Activated naive CD4-positive, alpha-beta T cell treated with anti-CD3 and anti-CD28 coated beads, Interleukin-2, amount 50 U/mL, for 24 hours (primary cell): ENCODE measurements at regions not wholly inside any gene's neighbourhood (a gene's known extent, or its start where the extent isn't known, plus 50 kb on each side); places are given as distances from the start of the nearest gene placed in this dataset.

Source experiments
- H3K27ac Mint-ChIP-seq: one replicate; pipeline ENCODE4 v1.8.0; 2021; ENCODE audit warnings: mild to moderate bottlenecking, mixed read lengths
- H3K27me3 Mint-ChIP-seq: one replicate; pipeline ENCODE4 v1.8.0; 2021; ENCODE audit warnings: mixed read lengths
- H3K36me3 Mint-ChIP-seq: one replicate; pipeline ENCODE4 v1.8.0; 2021; ENCODE audit warnings: mixed read lengths
- H3K4me1 Mint-ChIP-seq: one replicate; pipeline ENCODE4 v1.8.0; 2021; ENCODE audit warnings: mixed read lengths
- H3K4me3 Mint-ChIP-seq: one replicate; pipeline ENCODE4 v1.8.0; 2021; ENCODE audit warnings: mild to moderate bottlenecking, mixed read lengths
- H3K9me3 Mint-ChIP-seq: one replicate; pipeline ENCODE4 v1.8.0; 2021; ENCODE audit warnings: mixed read lengths

GRCh38 chr7:131803816-131804215 is 247.4 kb upstream of the PODXL start:
- no peaks in the 10 kb centered on the region for H3K9me3 Mint-ChIP-seq
- H3K27ac Mint-ChIP-seq = no peak overlapping the region
- peaks cover 11% of the 10 kb centered on the region for H3K27me3 Mint-ChIP-seq
- H3K4me1 Mint-ChIP-seq = no peaks in the 10 kb centered on the region
- no peak overlapping the region for H3K4me3 Mint-ChIP-seq
- no peaks in the 10 kb centered on the region for H3K36me3 Mint-ChIP-seq

- Mint-ChIP-seq H3K36me3 (no peaks in the 10 kb centered on the region), H3K27ac (no peak overlapping the region), H3K4me3 (no peak overlapping the region), H3K27me3 (peaks cover 6% of the 10 kb centered on the region), H3K4me1 (no peaks in the 10 kb centered on the region), H3K9me3 (no peaks in the 10 kb centered on the region)
Observed at GRCh38 chr7:131802195-131802864, 245.9 kb upstream of the PODXL start.

- Mint-ChIP-seq H3K4me3 (no peak overlapping the region), H3K4me1 (no peaks in the 10 kb centered on the region), H3K27me3 (peaks cover 3% of the 10 kb centered on the region), H3K36me3 (no peaks in the 10 kb centered on the region), H3K9me3 (no peaks in the 10 kb centered on the region), H3K27ac (no peak overlapping the region)
Observed at GRCh38 chr7:131800531-131800930, 244.1 kb upstream of the PODXL start.

- Mint-ChIP-seq H3K27ac (no peak overlapping the region), H3K36me3 (no peaks in the 10 kb centered on the region)
Observed at GRCh38 chr7:131800008-131800407, 243.6 kb upstream of the PODXL start.

GRCh38 chr7:131797841-131798240 is 241.4 kb upstream of the PODXL start:
- Mint-ChIP-seq H3K4me1 (no peaks in the 10 kb centered on the region), H3K27me3 (peaks cover 4% of the 10 kb centered on the region), H3K9me3 (no peaks in the 10 kb centered on the region), H3K36me3 (no peaks in the 10 kb centered on the region), H3K4me3 (no peak overlapping the region), H3K27ac (no peak overlapping the region)

More at GRCh38 chr7:131800008-131800407, 243.6 kb upstream of the PODXL start:
- no peak overlapping the region for H3K4me3 Mint-ChIP-seq
- no peaks in the 10 kb centered on the region for H3K9me3 Mint-ChIP-seq
- no peaks in the 10 kb centered on the region for H3K4me1 Mint-ChIP-seq
- peaks cover 5% of the 10 kb centered on the region for H3K27me3 Mint-ChIP-seq

- peaks cover 4% of the 10 kb centered on the region for H3K27me3 Mint-ChIP-seq
- H3K27ac Mint-ChIP-seq = no peak overlapping the region
- no peaks in the 10 kb centered on the region for H3K4me1 Mint-ChIP-seq
- H3K4me3 Mint-ChIP-seq = no peak overlapping the region
- no peaks in the 10 kb centered on the region for H3K9me3 Mint-ChIP-seq
- H3K36me3 Mint-ChIP-seq = no peaks in the 10 kb centered on the region
Observed at GRCh38 chr7:131795400-131795799, 239.0 kb upstream of the PODXL start.

- no peaks in the 10 kb centered on the region for H3K4me1 Mint-ChIP-seq
- H3K27me3 Mint-ChIP-seq = peaks cover 4% of the 10 kb centered on the region
- no peaks in the 10 kb centered on the region for H3K9me3 Mint-ChIP-seq
- H3K4me3 Mint-ChIP-seq = no peak overlapping the region
- no peaks in the 10 kb centered on the region for H3K36me3 Mint-ChIP-seq
- no peak overlapping the region for H3K27ac Mint-ChIP-seq
Observed at GRCh38 chr7:131792311-131792710, 235.9 kb upstream of the PODXL start.

- Mint-ChIP-seq H3K36me3 (no peaks in the 10 kb centered on the region), H3K9me3 (no peaks in the 10 kb centered on the region), H3K4me3 (no peak overlapping the region), H3K27ac (no peak overlapping the region), H3K4me1 (no peaks in the 10 kb centered on the region), H3K27me3 (no peaks in the 10 kb centered on the region)
Observed at GRCh38 chr7:131787101-131787500, 230.7 kb upstream of the PODXL start.

GRCh38 chr7:131786204-131786603 is 229.8 kb upstream of the PODXL start:
- H3K4me3 Mint-ChIP-seq = no peak overlapping the region

GRCh38 chr7:131778601-131779000 is 222.2 kb upstream of the PODXL start:
- Mint-ChIP-seq H3K36me3 (no peaks in the 10 kb centered on the region), H3K4me1 (no peaks in the 10 kb centered on the region), H3K9me3 (no peaks in the 10 kb centered on the region), H3K27ac (no peak overlapping the region), H3K27me3 (peaks cover 2% of the 10 kb centered on the region), H3K4me3 (no peak overlapping the region)

More at GRCh38 chr7:131786204-131786603, 229.8 kb upstream of the PODXL start:
- Mint-ChIP-seq H3K4me1 (no peaks in the 10 kb centered on the region), H3K27ac (no peak overlapping the region), H3K9me3 (no peaks in the 10 kb centered on the region), H3K27me3 (no peaks in the 10 kb centered on the region), H3K36me3 (no peaks in the 10 kb centered on the region)

GRCh38 chr7:131774419-131775220 is 218.2 kb upstream of the PODXL start:
- Mint-ChIP-seq H3K27ac (no peak overlapping the region), H3K27me3 (peaks cover 4% of the 10 kb centered on the region), H3K4me3 (no peak overlapping the region), H3K36me3 (no peaks in the 10 kb centered on the region), H3K9me3 (no peaks in the 10 kb centered on the region), H3K4me1 (no peaks in the 10 kb centered on the region)

- Mint-ChIP-seq H3K4me3 (no peak overlapping the region), H3K36me3 (no peaks in the 10 kb centered on the region), H3K4me1 (no peaks in the 10 kb centered on the region), H3K9me3 (no peaks in the 10 kb centered on the region), H3K27ac (no peak overlapping the region), H3K27me3 (peaks cover 4% of the 10 kb centered on the region)
Observed at GRCh38 chr7:131773413-131773812, 217.0 kb upstream of the PODXL start.

GRCh38 chr7:131769241-131769640 is 212.8 kb upstream of the PODXL start:
- H3K36me3 Mint-ChIP-seq = no peaks in the 10 kb centered on the region
- no peaks in the 10 kb centered on the region for H3K4me1 Mint-ChIP-seq
- peaks cover under 1% of the 10 kb centered on the region for H3K9me3 Mint-ChIP-seq
- no peak overlapping the region for H3K4me3 Mint-ChIP-seq
- H3K27ac Mint-ChIP-seq = no peak overlapping the region
- H3K27me3 Mint-ChIP-seq = peaks cover 8% of the 10 kb centered on the region

- Mint-ChIP-seq H3K27me3 (peaks cover 12% of the 10 kb centered on the region), H3K4me3 (no peak overlapping the region), H3K9me3 (peaks cover 4% of the 10 kb centered on the region), H3K4me1 (no peaks in the 10 kb centered on the region), H3K36me3 (no peaks in the 10 kb centered on the region), H3K27ac (no peak overlapping the region)
Observed at GRCh38 chr7:131767591-131767990, 211.2 kb upstream of the PODXL start.

- H3K36me3 Mint-ChIP-seq = no peaks in the 10 kb centered on the region
- no peak overlapping the region for H3K4me3 Mint-ChIP-seq
- H3K9me3 Mint-ChIP-seq = peaks cover 4% of the 10 kb centered on the region
- no peaks in the 10 kb centered on the region for H3K4me1 Mint-ChIP-seq
- peaks cover 17% of the 10 kb centered on the region for H3K27me3 Mint-ChIP-seq
- H3K27ac Mint-ChIP-seq = no peak overlapping the region
Observed at GRCh38 chr7:131765575-131765974, 209.1 kb upstream of the PODXL start.

- Mint-ChIP-seq H3K4me3 (no peak overlapping the region), H3K4me1 (no peaks in the 10 kb centered on the region), H3K27ac (no peak overlapping the region), H3K36me3 (no peaks in the 10 kb centered on the region), H3K9me3 (peaks cover 4% of the 10 kb centered on the region), H3K27me3 (peaks cover 19% of the 10 kb centered on the region)
Observed at GRCh38 chr7:131764143-131764775, 207.8 kb upstream of the PODXL start.
